GM23248 (cell line): ENCODE measurements at regions not wholly inside any gene's neighbourhood (a gene's known extent, or its start where the extent isn't known, plus 50 kb on each side); places are given as distances from the start of the nearest gene placed in this dataset.

Source experiments
- EZH2 ChIP-seq: fragments of 200-600 bp; sonication (generic); IDR thresholded peaks from 2 replicates; pipeline ENCODE4 v1.6.1; 2018; ENCODE audit warnings: antibody characterized with exemption, mild to moderate bottlenecking; ENCODE audit not compliant: insufficient read depth, poor library complexity, severe bottlenecking
- EZH2phosphoT487 ChIP-seq: fragments of 200-600 bp; sonication (generic); IDR thresholded peaks from 2 replicates; pipeline ENCODE4 v1.6.1; 2018; ENCODE audit warnings: antibody characterized with exemption, moderate library complexity, mild to moderate bottlenecking, low read depth; ENCODE audit not compliant: insufficient read depth

GRCh38 chr6:115485400-115485799 is 575.3 kb downstream of the FRK start:
- TF ChIP-seq EZH2 (no peak), EZH2phosphoT487 (no peak)
